Heart left ventricle (tissue), 13 donors: ENCODE measurements at regions not wholly inside any gene's neighbourhood (a gene's known extent, or its start where the extent isn't known, plus 50 kb on each side); places are given as distances from the start of the nearest gene placed in this dataset.

Experiments
- POLR2A ChIP-seq, 2 donors: fragments of 450-650 bp; IDR thresholded peaks; one replicate each; pipeline ENCODE4 v1.6.1; 2017; ENCODE audit warnings: antibody characterized with exemption in 2 of 2, mild to moderate bottlenecking in 2 of 2, moderate library complexity in 2 of 2
- TF ChIP-seq, protein P1 (sequence below), 12 donors: fragments of 200-600 bp; sonication (generic) in 4 of 12; IDR thresholded peaks; one replicate each; pipeline versions ENCODE4 v1.5.0 to v1.8.0; 2018 to 2022; ENCODE audit warnings: antibody characterized with exemption in 12 of 12, mild to moderate bottlenecking in 5 of 12
- donor health status: ischemic (EF 13 %, LVEDD 7.1; RV severe dilation, severe dysfunction).
- donor health status: DM: no; HTN: yes; CAD: no.
- donor health status: DM: no; HTN: no; CAD: no.
- donor health status: ischemic (EF 25% LVEDD 6.9; RV normal size, moderate dysfunction).
- donor health status: ischemic (EF 25% LVEDD 5.7; RV mildly dilated, moderate dysfunction).
- donor health status: ischemic (EF 35%, LVEDD 5.7; RV mildly dilated, moderate dysfunction).
- donor health status: nonischemic (EF 11% LVEDD 7.7; RV severe dilation, severe dysfunction).
- donor health status: DM: yes; HTN: yes; CAD: no.
- donor health status: PGD.
- donor health status: ischemic (EF 29% LVEDD 5.4; RV normal size, mild dysfunction).
- donor health status: nonischemic (EF 23%, LVEDD 6.1; RV moderate dilation, normal function).

DNA sequence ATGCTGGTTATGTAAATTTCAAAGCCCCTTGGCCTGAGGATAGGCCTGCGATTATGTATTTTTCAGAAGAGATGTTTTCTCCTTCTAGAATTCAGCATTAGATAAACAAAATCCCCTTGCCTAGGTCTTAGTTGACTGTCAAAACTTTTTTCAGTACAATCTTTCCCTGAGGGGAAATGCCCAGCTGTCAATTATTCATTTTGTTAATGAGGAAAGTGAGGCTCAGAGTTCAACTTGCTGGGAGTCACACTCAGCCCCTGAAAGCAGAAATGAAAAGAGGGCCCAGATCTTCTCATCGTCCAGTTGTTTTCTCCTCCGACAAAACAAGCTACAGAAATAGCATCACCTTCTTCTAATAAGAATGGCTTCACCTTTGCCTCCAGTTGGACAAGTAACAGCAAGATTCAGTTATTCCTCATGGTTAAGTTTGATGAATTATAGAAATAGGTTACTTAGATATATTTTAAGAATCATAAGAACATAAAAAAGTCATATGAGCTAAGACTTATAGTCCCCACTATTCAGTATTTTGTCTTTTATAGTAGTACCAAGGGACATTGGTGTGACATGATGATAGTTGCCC, 627.1 kb upstream of the WWC1 start:
- TF ChIP-seq, protein P1, sequence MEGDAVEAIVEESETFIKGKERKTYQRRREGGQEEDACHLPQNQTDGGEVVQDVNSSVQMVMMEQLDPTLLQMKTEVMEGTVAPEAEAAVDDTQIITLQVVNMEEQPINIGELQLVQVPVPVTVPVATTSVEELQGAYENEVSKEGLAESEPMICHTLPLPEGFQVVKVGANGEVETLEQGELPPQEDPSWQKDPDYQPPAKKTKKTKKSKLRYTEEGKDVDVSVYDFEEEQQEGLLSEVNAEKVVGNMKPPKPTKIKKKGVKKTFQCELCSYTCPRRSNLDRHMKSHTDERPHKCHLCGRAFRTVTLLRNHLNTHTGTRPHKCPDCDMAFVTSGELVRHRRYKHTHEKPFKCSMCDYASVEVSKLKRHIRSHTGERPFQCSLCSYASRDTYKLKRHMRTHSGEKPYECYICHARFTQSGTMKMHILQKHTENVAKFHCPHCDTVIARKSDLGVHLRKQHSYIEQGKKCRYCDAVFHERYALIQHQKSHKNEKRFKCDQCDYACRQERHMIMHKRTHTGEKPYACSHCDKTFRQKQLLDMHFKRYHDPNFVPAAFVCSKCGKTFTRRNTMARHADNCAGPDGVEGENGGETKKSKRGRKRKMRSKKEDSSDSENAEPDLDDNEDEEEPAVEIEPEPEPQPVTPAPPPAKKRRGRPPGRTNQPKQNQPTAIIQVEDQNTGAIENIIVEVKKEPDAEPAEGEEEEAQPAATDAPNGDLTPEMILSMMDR (IDR thresholded peaks at IDR 0.05): no peak
- TF ChIP-seq POLR2A (IDR thresholded peaks at IDR 0.05): no peak
